ENCODE measurements at regions not wholly inside any gene's neighbourhood (a gene's known extent, or its start where the extent isn't known, plus 50 kb on each side); places are given as distances from the start of the nearest gene placed in this dataset.

DNA sequence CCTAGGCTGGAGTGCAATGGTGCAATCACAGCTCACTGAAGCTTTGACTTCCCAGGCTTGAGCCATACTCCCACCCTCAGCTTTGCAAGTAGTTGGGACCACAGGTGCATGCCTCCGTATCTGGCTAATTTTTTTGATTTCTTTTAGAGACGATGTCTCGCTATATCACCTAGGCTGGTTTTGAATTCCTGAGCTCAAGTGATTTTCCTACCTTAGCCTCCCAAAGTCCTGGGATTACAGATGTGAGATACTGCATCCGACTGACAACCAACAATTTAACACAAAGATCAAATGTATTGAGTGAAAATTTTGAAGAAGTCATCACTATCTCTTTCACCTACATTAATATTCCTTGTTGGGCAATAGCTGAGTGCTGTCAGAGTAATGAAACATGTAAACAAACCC lies 181.6 kb downstream of the MYCN start:
- H2AFZ ChIP-seq (ENCODE audit: insufficient read depth, low read depth, low read length, poor library complexity, severe bottlenecking), result no peak overlapping the region
- H3K9ac ChIP-seq (ENCODE audit: low read length), result no peak overlapping the region
- H3K27me3 Mint-ChIP-seq, result no peaks in the 10 kb centered on the region
- TF ChIP-seq, protein P1, sequence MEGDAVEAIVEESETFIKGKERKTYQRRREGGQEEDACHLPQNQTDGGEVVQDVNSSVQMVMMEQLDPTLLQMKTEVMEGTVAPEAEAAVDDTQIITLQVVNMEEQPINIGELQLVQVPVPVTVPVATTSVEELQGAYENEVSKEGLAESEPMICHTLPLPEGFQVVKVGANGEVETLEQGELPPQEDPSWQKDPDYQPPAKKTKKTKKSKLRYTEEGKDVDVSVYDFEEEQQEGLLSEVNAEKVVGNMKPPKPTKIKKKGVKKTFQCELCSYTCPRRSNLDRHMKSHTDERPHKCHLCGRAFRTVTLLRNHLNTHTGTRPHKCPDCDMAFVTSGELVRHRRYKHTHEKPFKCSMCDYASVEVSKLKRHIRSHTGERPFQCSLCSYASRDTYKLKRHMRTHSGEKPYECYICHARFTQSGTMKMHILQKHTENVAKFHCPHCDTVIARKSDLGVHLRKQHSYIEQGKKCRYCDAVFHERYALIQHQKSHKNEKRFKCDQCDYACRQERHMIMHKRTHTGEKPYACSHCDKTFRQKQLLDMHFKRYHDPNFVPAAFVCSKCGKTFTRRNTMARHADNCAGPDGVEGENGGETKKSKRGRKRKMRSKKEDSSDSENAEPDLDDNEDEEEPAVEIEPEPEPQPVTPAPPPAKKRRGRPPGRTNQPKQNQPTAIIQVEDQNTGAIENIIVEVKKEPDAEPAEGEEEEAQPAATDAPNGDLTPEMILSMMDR (IDR thresholded peaks at IDR 0.05), result no peak
- no peak for TF ChIP-seq EZH2 (IDR thresholded peaks at IDR 0.05; ENCODE audit: borderline replicate concordance, insufficient read depth, low read depth, low read length, poor library complexity, severe bottlenecking)
- H3K36me3 ChIP-seq (replicated peaks in 1 of 2; ENCODE audit: control extremely low read depth in 1 of 2, control insufficient read depth in 1 of 2, extremely low read depth in 1 of 2, insufficient read depth in 2 of 2, low read length in 1 of 2), result no peaks in the 10 kb centered on the region
- ChIA-PET CTCF (no interaction called here), POLR2A (no interaction called here)
- no peak overlapping the region for H3K4me3 Mint-ChIP-seq
- H3K27ac ChIP-seq (ENCODE audit: low read length in 2 of 2), result no peak overlapping the region
- peaks cover 0 to 2% (median 0%) of the 10 kb centered on the region in 3 donors for H3K9me3 ChIP-seq (ENCODE audit: control extremely low read depth in 1 of 3, control insufficient read depth in 2 of 3, insufficient read depth in 1 of 3, low read length in 2 of 3)
- no peaks in the 10 kb centered on the region for H3K4me1 ChIP-seq (ENCODE audit: control insufficient read depth in 2 of 2, insufficient read depth in 2 of 2, low read length in 2 of 2)
- no peak overlapping the region for H3K27ac Mint-ChIP-seq
- no peaks in the 10 kb centered on the region for H3K27me3 ChIP-seq (replicated peaks in 1 of 4; ENCODE audit: control extremely low read depth in 1 of 4, control insufficient read depth in 3 of 4, insufficient read depth in 4 of 4, low read length in 3 of 4)
- no peaks in the 10 kb centered on the region for H3K79me2 ChIP-seq (ENCODE audit: control insufficient read depth, insufficient read depth, low read length)
- H3K9me3 Mint-ChIP-seq (ENCODE audit: insufficient read depth), result no peaks in the 10 kb centered on the region
- H3K4me2 ChIP-seq (replicated peaks; ENCODE audit: low read depth, low read length, poor library complexity, severe bottlenecking), result no peak overlapping the region
- no CpG with 5 or more reads among the region's 4 CpGs for WGBS (ENCODE audit: insufficient coverage)
- no peaks in the 10 kb centered on the region for H3K4me1 Mint-ChIP-seq
- ATAC-seq (ENCODE audit: low read depth), result no peak
- intact Hi-C loops (cut with micrococcal nuclease), result no loop called here
- no peak overlapping the region for H3K4me3 ChIP-seq (ENCODE audit: control extremely low read depth in 1 of 5, extremely low read depth in 1 of 5, insufficient read depth in 1 of 5, low read depth in 2 of 5, low read length in 4 of 5)
- DNase-seq, result no peak
- no peaks in the 10 kb centered on the region for H4K20me1 ChIP-seq (ENCODE audit: control insufficient read depth, insufficient read depth, low read length, poor library complexity, severe bottlenecking)

DNA sequence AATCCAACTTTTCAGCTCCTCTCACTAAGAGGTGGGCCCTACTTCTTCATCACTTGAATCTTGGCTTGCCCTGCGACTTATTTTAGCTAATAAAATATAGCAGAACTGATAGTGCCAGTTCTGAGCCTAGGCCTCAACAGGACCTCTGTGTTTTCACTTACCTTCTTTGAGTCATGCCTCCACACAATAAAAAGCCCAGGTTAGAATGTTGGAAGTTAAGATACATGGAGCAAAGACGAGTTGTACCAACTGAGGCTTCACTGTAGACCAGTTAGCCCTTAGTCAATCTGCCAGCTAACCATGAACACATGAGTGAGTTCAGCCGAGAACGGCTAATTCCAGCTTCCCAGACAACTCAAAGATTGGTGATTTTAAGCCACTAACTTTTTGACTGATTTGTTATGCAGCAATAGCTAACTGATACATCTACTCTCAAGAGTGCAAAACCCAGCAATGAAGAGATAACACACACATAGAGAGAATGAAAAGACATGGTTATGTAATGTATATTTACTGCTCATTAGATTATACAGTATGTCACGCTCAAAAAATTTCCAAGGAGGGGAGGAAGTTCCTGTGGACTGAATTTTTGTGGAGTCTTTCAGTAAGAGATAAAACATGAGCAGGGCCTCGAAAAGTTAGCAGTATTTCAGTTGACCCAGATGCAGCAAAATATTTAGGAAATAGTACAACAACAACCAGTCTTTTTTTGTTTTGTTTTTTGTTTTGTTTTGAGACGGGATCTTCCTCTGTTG lies 181.1 kb downstream of the MYCN start:
- H3K9me3 Mint-ChIP-seq (ENCODE audit: insufficient read depth), result no peaks in the 10 kb centered on the region
- ChIA-PET POLR2A (no interaction called here), CTCF (no interaction called here)
- Histone ChIP-seq H3K4me1 (ENCODE audit: control insufficient read depth in 2 of 2, insufficient read depth in 2 of 2, low read length in 2 of 2) (no peaks in the 10 kb centered on the region), H3K27me3 (replicated peaks in 1 of 4; ENCODE audit: control extremely low read depth in 1 of 4, control insufficient read depth in 3 of 4, insufficient read depth in 4 of 4, low read length in 3 of 4) (no peaks in the 10 kb centered on the region), H3K27ac (ENCODE audit: low read length in 2 of 2) (no peak overlapping the region), H3K79me2 (ENCODE audit: control insufficient read depth, insufficient read depth, low read length) (no peaks in the 10 kb centered on the region), H3K9ac (ENCODE audit: low read length) (no peak overlapping the region), H3K9me3 (ENCODE audit: control extremely low read depth in 1 of 3, control insufficient read depth in 2 of 3, insufficient read depth in 1 of 3, low read length in 2 of 3) (peaks cover 0 to 2% (median 0%) of the 10 kb centered on the region in 3 donors), H4K20me1 (ENCODE audit: control insufficient read depth, insufficient read depth, low read length, poor library complexity, severe bottlenecking) (no peaks in the 10 kb centered on the region), H2AFZ (ENCODE audit: insufficient read depth, low read depth, low read length, poor library complexity, severe bottlenecking) (no peak overlapping the region), H3K36me3 (replicated peaks in 1 of 2; ENCODE audit: control extremely low read depth in 1 of 2, control insufficient read depth in 1 of 2, extremely low read depth in 1 of 2, insufficient read depth in 2 of 2, low read length in 1 of 2) (no peaks in the 10 kb centered on the region), H3K4me3 (ENCODE audit: control extremely low read depth in 1 of 5, extremely low read depth in 1 of 5, insufficient read depth in 1 of 5, low read depth in 2 of 5, low read length in 4 of 5) (no peak overlapping the region), H3K4me2 (replicated peaks; ENCODE audit: low read depth, low read length, poor library complexity, severe bottlenecking) (no peak overlapping the region)
- no peaks in the 10 kb centered on the region for H3K27me3 Mint-ChIP-seq
- DNase-seq (no peak), ATAC-seq (ENCODE audit: low read depth) (no peak)
- no peak for TF ChIP-seq EZH2 (IDR thresholded peaks at IDR 0.05; ENCODE audit: borderline replicate concordance, insufficient read depth, low read depth, low read length, poor library complexity, severe bottlenecking)
- TF ChIP-seq, protein P1 (IDR thresholded peaks at IDR 0.05), result no peak
- no peak overlapping the region for H3K27ac Mint-ChIP-seq
- H3K4me1 Mint-ChIP-seq, result no peaks in the 10 kb centered on the region
- intact Hi-C loops (cut with micrococcal nuclease), result no loop called here
- no peak overlapping the region for H3K4me3 Mint-ChIP-seq
- WGBS (ENCODE audit: insufficient coverage), result 90% methylated on average over 3 of the region's 7 CpGs

All from B cell (primary cell).